ENCODE measurements at regions not wholly inside any gene's neighbourhood (a gene's known extent, or its start where the extent isn't known, plus 50 kb on each side); places are given as distances from the start of the nearest gene placed in this dataset.
"Not testable (repeated sequence)": the region's sequence is repeated elsewhere in the genome, so short reads cannot be mapped to it uniquely, and the experiment has no call there.

DNA sequence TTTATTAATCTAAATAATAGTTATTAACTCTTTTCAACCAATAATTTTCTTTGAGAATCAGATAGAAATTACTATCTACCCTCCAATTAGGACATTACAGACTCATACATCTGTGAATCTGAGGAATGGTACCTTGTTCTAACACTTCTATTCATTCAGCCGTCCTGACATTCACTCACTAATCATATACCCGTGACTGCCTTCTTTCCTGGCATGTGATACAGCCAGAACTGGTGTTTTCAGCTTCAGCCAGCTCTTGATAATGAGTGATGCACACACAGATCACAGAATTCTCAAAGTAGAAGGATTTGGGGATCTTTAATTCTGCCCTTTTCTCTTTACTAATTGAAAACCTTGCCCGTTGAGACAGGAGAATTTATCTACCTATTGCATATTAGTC is 499.9 kb downstream of the UTRN start:
- no peaks in the 10 kb centered on the region for H3K9me3 ChIP-seq (ENCODE audit: control insufficient read depth, insufficient read depth, low read length)
- no peaks in the 10 kb centered on the region for H3K27me3 ChIP-seq (ENCODE audit: control insufficient read depth, insufficient read depth, low read length)
- no peaks in the 10 kb centered on the region for H3K4me1 ChIP-seq (ENCODE audit: control insufficient read depth, insufficient read depth, low read length)
- H3K36me3 ChIP-seq (ENCODE audit: control insufficient read depth, insufficient read depth, low read length): no peaks in the 10 kb centered on the region
- no peak overlapping the region for H3K4me3 ChIP-seq (ENCODE audit: low read depth, low read length)
- no CpG with 5 or more reads among the region's 3 CpGs for WGBS (ENCODE audit: insufficient coverage)
- no peak overlapping the region for H3K27ac ChIP-seq (ENCODE audit: low read depth, low read length)
- no peak for DNase-seq (ENCODE audit: low read depth in 4 of 6, low spot score in 6 of 6)

DNA sequence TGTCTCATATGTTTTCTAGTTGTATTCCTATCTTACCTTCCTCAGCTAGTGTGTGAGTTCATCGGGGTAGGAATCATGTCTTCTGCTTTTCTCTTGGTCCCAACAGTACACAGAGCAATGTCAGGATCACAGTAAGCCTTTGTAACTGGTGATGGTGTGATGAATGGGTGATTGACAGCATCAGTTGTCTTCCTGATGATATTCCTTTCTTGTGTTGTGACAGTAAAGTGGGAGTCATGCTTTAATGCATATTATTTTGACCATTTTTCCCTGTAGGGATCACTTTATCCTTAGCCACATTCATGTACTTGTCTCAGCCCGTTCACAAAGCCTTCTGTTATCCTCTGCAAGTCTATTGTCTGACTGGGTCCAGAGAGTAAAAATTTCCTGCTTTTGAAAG is 501.7 kb downstream of the UTRN start:
- DNase-seq (ENCODE audit: low read depth in 4 of 6, low spot score in 6 of 6): no peak
- Histone ChIP-seq H3K4me1 (ENCODE audit: control insufficient read depth, insufficient read depth, low read length) (no peaks in the 10 kb centered on the region), H3K4me3 (ENCODE audit: low read depth, low read length) (no peak overlapping the region), H3K27ac (ENCODE audit: low read depth, low read length) (no peak overlapping the region), H3K36me3 (ENCODE audit: control insufficient read depth, insufficient read depth, low read length) (no peaks in the 10 kb centered on the region), H3K9me3 (ENCODE audit: control insufficient read depth, insufficient read depth, low read length) (no peaks in the 10 kb centered on the region), H3K27me3 (ENCODE audit: control insufficient read depth, insufficient read depth, low read length) (no peaks in the 10 kb centered on the region)
- no CpG with 5 or more reads among the region's 2 CpGs for WGBS (ENCODE audit: insufficient coverage)

DNA sequence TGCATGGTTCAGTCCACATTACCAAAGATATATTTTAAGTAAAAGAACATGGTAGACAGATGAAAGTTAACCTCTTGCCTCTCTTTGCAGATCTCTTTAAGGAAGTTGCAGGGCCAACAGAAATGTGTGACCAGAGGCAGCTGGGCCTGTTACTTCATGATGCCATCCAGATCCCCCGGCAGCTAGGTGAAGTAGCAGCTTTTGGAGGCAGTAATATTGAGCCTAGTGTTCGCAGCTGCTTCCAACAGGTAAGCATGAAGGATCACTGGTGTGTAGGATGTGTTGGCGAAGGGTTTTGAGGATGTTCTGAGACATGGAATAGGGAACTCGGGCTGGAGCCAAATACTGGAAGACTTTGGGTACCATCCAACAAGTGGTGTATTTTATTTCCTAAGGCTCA is 508.6 kb downstream of the UTRN start:
- no peak overlapping the region for H3K4me3 ChIP-seq (ENCODE audit: low read depth, low read length)
- DNase-seq (ENCODE audit: low read depth in 4 of 6, low spot score in 6 of 6): peak in 1 of 6 donors; percentile 12
- WGBS (ENCODE audit: insufficient coverage): 69% methylated on average over 4 of the region's 4 CpGs
- peaks cover 2% of the 10 kb centered on the region for H3K36me3 ChIP-seq (ENCODE audit: control insufficient read depth, insufficient read depth, low read length)
- H3K4me1 ChIP-seq (ENCODE audit: control insufficient read depth, insufficient read depth, low read length): no peaks in the 10 kb centered on the region
- no peaks in the 10 kb centered on the region for H3K9me3 ChIP-seq (ENCODE audit: control insufficient read depth, insufficient read depth, low read length)
- no peak overlapping the region for H3K27ac ChIP-seq (ENCODE audit: low read depth, low read length)
- H3K27me3 ChIP-seq (ENCODE audit: control insufficient read depth, insufficient read depth, low read length): no peaks in the 10 kb centered on the region

DNA sequence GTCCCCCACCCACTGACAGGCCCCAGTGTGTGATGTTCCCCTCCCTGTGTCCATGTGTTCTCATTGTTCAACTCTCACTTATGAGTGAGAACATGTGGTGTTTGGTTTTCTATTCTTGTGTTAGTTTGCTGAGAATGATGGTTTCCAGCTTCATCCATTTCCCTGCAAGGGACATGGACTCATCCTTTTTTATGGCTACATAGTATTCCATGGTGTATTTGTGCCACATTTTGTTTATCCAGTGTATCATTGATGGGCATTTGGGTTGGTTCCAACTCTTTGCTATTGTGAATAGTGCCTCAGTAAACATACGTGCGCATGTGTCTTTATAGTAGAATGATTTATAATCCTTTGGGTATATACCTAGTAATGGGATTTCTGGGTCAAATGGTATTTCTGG is 509.9 kb downstream of the UTRN start:
- not testable (repeated sequence) for H3K27ac ChIP-seq (ENCODE audit: low read depth, low read length)

DNA sequence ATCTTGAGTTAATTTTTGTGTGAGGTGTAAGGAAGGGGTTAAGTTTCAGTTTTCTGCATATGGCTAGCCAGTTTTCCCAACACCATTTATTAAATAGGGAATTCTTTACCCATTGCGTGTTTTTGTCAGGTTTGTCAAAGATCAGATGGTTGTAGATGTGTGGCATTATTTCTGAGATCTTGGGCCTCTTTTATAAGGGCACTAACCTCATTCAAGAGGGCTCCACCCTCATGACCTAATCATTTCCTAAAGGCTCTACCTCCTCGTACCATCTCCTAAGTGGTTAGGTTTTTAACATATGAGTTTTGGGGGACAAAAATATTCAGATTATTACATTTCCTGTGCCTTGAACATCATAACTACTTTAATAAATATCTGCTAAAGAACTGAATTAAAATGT is 510.9 kb downstream of the UTRN start:
- H3K4me1 ChIP-seq (ENCODE audit: control insufficient read depth, insufficient read depth, low read length): no peaks in the 10 kb centered on the region
- H3K27ac ChIP-seq (ENCODE audit: low read depth, low read length): no peak overlapping the region
- no peak overlapping the region for H3K4me3 ChIP-seq (ENCODE audit: low read depth, low read length)
- no CpG with 5 or more reads among the region's 2 CpGs for WGBS (ENCODE audit: insufficient coverage)
- H3K27me3 ChIP-seq (ENCODE audit: control insufficient read depth, insufficient read depth, low read length): no peaks in the 10 kb centered on the region
- peaks cover 2% of the 10 kb centered on the region for H3K36me3 ChIP-seq (ENCODE audit: control insufficient read depth, insufficient read depth, low read length)
- H3K9me3 ChIP-seq (ENCODE audit: control insufficient read depth, insufficient read depth, low read length): no peaks in the 10 kb centered on the region
- no peak for DNase-seq (ENCODE audit: low read depth in 4 of 6, low spot score in 6 of 6)

More for the DNA sequence above, 509.9 kb downstream of the UTRN start:
- H3K27me3 ChIP-seq (ENCODE audit: control insufficient read depth, insufficient read depth, low read length); H3K36me3 ChIP-seq (ENCODE audit: control insufficient read depth, insufficient read depth, low read length); DNase-seq (ENCODE audit: low read depth in 4 of 6, low spot score in 6 of 6); H3K9me3 ChIP-seq (ENCODE audit: control insufficient read depth, insufficient read depth, low read length); H3K4me3 ChIP-seq (ENCODE audit: low read depth, low read length); H3K4me1 ChIP-seq (ENCODE audit: control insufficient read depth, insufficient read depth, low read length): not testable (repeated sequence)
- WGBS (ENCODE audit: insufficient coverage): no CpG with 5 or more reads among the region's 2 CpGs

DNA sequence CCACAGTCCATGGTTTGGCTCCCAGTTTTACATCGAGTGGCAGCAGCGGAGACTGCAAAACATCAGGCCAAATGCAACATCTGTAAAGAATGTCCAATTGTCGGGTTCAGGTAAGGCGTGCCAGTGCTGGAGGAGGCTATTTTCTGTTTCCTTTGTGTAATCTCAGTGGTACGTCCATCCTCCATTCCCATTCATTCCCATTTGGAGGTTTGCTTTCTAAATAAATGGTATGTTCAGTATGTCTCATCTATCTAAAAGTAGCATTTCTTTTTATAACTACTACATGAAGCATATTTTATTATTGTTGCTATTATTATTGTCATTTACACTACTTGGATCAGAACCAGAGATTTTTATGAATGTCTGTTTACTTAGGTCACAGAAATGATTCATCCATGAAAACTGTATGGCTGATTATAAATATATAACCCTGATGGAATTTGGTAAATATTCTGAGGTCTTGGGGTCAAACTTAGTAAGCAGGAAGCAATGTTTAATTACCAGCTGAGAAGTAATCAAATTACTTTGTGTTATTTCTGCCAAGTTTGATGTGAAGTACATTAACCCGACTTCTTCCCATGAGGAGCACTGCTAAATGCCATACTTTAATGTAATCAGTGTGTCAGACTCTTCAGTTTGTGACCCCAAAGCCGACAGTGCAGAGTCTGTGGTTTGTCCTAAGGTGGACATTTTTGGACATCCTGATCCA is 512.9 kb downstream of the UTRN start:
- H3K4me3 ChIP-seq (ENCODE audit: low read depth, low read length): no peak overlapping the region
- WGBS (ENCODE audit: insufficient coverage): 100% methylated on average over 2 of the region's 7 CpGs
- no peaks in the 10 kb centered on the region for H3K4me1 ChIP-seq (ENCODE audit: control insufficient read depth, insufficient read depth, low read length)
- no peak overlapping the region for H3K27ac ChIP-seq (ENCODE audit: low read depth, low read length)
- H3K27me3 ChIP-seq (ENCODE audit: control insufficient read depth, insufficient read depth, low read length): no peaks in the 10 kb centered on the region
- H3K36me3 ChIP-seq (ENCODE audit: control insufficient read depth, insufficient read depth, low read length): peaks cover 2% of the 10 kb centered on the region
- DNase-seq (ENCODE audit: low read depth in 4 of 6, low spot score in 6 of 6): no peak
- H3K9me3 ChIP-seq (ENCODE audit: control insufficient read depth, insufficient read depth, low read length): no peaks in the 10 kb centered on the region

DNA sequence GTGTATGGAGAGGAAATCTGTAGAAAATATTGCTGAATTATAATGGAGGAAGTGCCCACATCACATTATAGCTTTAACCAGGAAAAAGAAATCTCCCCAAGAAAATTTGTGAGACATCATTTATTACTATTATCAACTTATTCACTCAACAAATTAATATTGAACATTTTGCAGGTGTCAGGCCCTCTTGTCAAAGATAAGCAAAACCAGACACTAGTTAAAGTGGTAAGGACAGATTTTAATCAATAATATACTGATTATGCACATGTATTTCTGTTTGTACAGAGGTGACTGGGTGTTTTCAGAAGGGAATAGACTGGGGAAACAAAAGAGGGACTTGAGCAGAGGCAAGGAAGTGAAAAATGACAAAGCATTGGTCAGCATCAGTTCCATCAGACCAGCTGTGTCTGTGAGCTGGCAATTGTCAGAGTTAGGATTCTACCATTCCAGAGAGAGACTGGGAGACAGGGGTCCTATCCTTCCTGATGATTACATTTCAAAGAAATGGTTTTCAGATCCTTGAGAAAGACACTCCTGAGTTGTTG is 519.2 kb downstream of the UTRN start:
- Histone ChIP-seq H3K27me3 (ENCODE audit: control insufficient read depth, insufficient read depth, low read length) (no peaks in the 10 kb centered on the region), H3K4me3 (ENCODE audit: low read depth, low read length) (no peak overlapping the region), H3K4me1 (ENCODE audit: control insufficient read depth, insufficient read depth, low read length) (no peaks in the 10 kb centered on the region), H3K36me3 (ENCODE audit: control insufficient read depth, insufficient read depth, low read length) (no peaks in the 10 kb centered on the region), H3K9me3 (ENCODE audit: control insufficient read depth, insufficient read depth, low read length) (no peaks in the 10 kb centered on the region), H3K27ac (ENCODE audit: low read depth, low read length) (no peak overlapping the region)
- DNase-seq (ENCODE audit: low read depth in 4 of 6, low spot score in 6 of 6): no peak

DNA sequence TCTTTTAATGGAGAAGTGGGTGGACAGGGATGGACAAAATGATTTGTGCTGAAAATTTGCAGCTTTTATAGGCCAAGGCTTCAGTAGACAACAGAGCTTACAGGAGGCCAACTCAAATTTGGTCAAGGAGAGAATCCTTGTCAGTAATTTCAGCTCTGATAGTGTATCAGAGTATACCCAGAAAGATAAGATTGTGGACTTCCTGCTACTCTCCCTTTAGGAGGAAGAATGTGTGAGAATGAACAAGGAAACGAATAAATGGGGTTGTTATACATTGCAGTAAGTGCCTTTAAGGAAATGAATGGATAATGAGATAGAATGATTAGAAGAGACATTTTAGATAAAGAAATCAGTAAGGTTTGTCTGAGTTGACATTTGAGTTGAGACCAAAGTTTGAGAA is 519.9 kb downstream of the UTRN start:
- no peaks in the 10 kb centered on the region for H3K9me3 ChIP-seq (ENCODE audit: control insufficient read depth, insufficient read depth, low read length)
- no peak overlapping the region for H3K27ac ChIP-seq (ENCODE audit: low read depth, low read length)
- no peak for DNase-seq (ENCODE audit: low read depth in 4 of 6, low spot score in 6 of 6)
- H3K27me3 ChIP-seq (ENCODE audit: control insufficient read depth, insufficient read depth, low read length): no peaks in the 10 kb centered on the region
- no peaks in the 10 kb centered on the region for H3K4me1 ChIP-seq (ENCODE audit: control insufficient read depth, insufficient read depth, low read length)
- no peak overlapping the region for H3K4me3 ChIP-seq (ENCODE audit: low read depth, low read length)
- WGBS (ENCODE audit: insufficient coverage): 100% methylated on average over 1 of the region's 1 CpG
- H3K36me3 ChIP-seq (ENCODE audit: control insufficient read depth, insufficient read depth, low read length): no peaks in the 10 kb centered on the region

DNA sequence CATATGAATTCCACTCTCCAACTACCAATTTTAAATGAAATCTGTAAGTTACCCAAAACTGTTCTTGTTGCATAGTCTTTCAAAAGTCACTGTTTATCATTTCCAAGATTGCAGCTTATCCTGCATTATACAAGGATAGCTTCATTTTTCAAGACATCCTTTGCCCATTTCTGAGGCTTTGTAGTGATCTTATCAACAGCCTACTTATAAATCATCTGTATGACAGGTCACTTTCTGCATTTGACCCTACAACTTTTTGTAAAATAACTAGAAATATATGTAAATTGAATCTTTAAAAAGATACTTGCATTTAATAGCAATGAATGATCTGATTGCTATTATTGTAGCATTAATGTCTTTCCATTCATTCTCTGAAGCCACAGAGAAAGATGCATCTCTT is 521.1 kb downstream of the UTRN start:
- H3K4me1 ChIP-seq (ENCODE audit: control insufficient read depth, insufficient read depth, low read length): no peaks in the 10 kb centered on the region
- H3K36me3 ChIP-seq (ENCODE audit: control insufficient read depth, insufficient read depth, low read length): no peaks in the 10 kb centered on the region
- no peak overlapping the region for H3K4me3 ChIP-seq (ENCODE audit: low read depth, low read length)
- H3K27ac ChIP-seq (ENCODE audit: low read depth, low read length): no peak overlapping the region
- H3K27me3 ChIP-seq (ENCODE audit: control insufficient read depth, insufficient read depth, low read length): no peaks in the 10 kb centered on the region
- H3K9me3 ChIP-seq (ENCODE audit: control insufficient read depth, insufficient read depth, low read length): no peaks in the 10 kb centered on the region
- no peak for DNase-seq (ENCODE audit: low read depth in 4 of 6, low spot score in 6 of 6)

DNA sequence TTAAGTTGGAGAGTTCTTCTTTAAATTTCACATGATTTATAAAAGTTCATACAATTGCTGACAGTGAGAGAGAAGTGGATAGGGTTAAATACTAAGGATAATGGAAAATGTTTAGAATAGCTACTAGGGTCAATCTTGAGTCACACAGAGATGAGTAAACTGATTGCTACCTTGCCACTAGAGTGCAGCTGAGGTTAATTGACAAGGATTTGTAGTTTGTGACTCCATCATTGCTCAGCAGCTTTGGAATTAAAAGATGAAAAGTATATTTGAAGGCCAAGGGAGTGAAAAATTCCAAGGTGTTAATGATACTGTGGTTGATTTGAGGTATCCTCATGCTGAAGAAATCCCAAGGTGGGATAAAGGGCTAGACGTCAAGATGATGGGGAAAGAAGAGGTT is 524.0 kb downstream of the UTRN start:
- Histone ChIP-seq H3K27me3 (ENCODE audit: control insufficient read depth, insufficient read depth, low read length) (no peaks in the 10 kb centered on the region), H3K36me3 (ENCODE audit: control insufficient read depth, insufficient read depth, low read length) (no peaks in the 10 kb centered on the region), H3K9me3 (ENCODE audit: control insufficient read depth, insufficient read depth, low read length) (no peaks in the 10 kb centered on the region), H3K27ac (ENCODE audit: low read depth, low read length) (no peak overlapping the region), H3K4me3 (ENCODE audit: low read depth, low read length) (no peak overlapping the region), H3K4me1 (ENCODE audit: control insufficient read depth, insufficient read depth, low read length) (no peaks in the 10 kb centered on the region)
- DNase-seq (ENCODE audit: low read depth in 4 of 6, low spot score in 6 of 6): no peak
- 92% methylated on average over 1 of the region's 1 CpG for WGBS (ENCODE audit: insufficient coverage)
